AG04449 (cell line): ENCODE measurements at regions not wholly inside any gene's neighbourhood (a gene's known extent, or its start where the extent isn't known, plus 50 kb on each side); places are given as distances from the start of the nearest gene placed in this dataset.

Source experiments
- CTCF ChIA-PET: fragments of 350-600 bp; formaldehyde crosslinking; extraction: SDS; loops from one replicate; lab custom pipeline; 2021; ENCODE audit warnings: antibody characterized with exemption; lab: Yijun Ruan, JAX
- POLR2A ChIA-PET: fragments of 400-600, 350-600 bp; formaldehyde crosslinking; extraction: SDS; loops from one replicate; lab custom pipeline; 2020; ENCODE audit warnings: antibody characterized with exemption, inconsistent platforms; lab: Yijun Ruan, JAX
- DNase-seq: peaks from one replicate; pipeline ENCODE4 v3.0.0-alpha.2; 2010; ENCODE audit warnings: low read depth, low spot score
- H3K4me3 ChIP-seq: 2 replicates; pipeline ENCODE4 v1.5.1; 2011; ENCODE audit warnings: low read depth, mild to moderate bottlenecking, control low read depth, low read length
- CTCF ChIP-seq: IDR thresholded peaks from one replicate; pipeline ENCODE4 v1.5.1; 2011; ENCODE audit warnings: mild to moderate bottlenecking, moderate library complexity, low read length, control low read depth, inconsistent platforms; ENCODE audit not compliant: insufficient read depth; ENCODE audit errors: missing control alignments

DNA sequence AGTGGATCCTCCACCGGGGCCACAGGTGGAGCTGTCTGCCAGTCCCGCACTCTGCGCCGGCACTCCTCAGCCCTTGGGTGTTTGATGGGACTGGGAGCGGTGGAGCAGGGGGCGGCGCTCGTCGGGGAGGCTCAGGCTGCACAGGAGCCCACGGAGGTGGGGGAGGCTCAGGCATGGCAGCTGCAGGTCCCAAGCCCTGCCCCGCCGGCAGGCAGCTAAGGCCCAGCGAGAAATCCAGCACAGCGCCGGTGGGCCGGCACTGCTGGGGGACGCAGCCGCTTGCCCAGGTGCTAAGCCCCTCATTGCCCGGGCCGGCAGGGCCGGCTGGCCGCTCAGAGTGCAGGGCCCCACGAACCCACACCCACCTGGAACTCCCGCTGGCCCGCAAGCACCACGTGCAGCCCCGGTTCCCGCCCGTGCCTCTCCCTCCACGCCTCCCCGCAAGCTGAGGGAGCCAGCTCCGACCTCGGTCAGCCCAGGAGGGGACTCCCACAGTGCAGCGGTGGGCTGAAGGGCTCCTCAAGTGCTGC, 286.4 kb downstream of the RBM26 start:
- DNase-seq = no peak
- CTCF ChIA-PET = no interaction called here
- no peak overlapping the region for H3K4me3 ChIP-seq
- no peak for TF ChIP-seq CTCF
- POLR2A ChIA-PET = no interaction called here

- no peak for TF ChIP-seq CTCF
- no peak for DNase-seq
- CTCF ChIA-PET = no interaction called here
- no peak overlapping the region for H3K4me3 ChIP-seq
- POLR2A ChIA-PET = no interaction called here
These were observed 294.0 kb downstream of the RBM26 start for GRCh38 chr13:79112016-79112415.

- POLR2A ChIA-PET = no interaction called here
- TF ChIP-seq CTCF = no peak
- no peak overlapping the region for H3K4me3 ChIP-seq
- DNase-seq = no peak
- CTCF ChIA-PET = no interaction called here
These were observed 297.0 kb downstream of the RBM26 start for GRCh38 chr13:79108914-79109643.

DNA sequence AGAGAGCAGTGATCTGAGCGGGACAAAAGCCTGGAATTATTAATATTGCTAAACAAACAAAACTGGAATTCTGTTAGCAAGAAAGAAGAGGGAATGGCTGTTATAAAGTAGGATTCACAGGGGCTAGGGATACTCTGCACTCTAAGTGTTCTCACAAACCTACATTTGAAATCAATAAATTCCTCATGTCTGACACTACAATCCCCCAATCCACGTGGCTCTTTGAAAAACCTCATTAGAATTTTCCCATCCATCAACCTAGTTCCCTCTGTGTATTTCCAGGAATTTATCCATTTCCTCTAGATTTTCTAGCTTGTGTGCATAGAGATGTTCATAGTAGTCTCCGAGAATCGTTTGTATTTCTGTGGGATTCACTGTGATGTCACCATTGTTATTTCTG, 307.5 kb downstream of the RBM26 start:
- H3K4me3 ChIP-seq = no peak overlapping the region
- POLR2A ChIA-PET = no interaction called here
- TF ChIP-seq CTCF = no peak
- CTCF ChIA-PET = no interaction called here
- no peak for DNase-seq

GRCh38 chr13:79097201-79097600, 308.9 kb downstream of the RBM26 start:
- CTCF ChIA-PET = no interaction called here
- TF ChIP-seq CTCF = no peak
- POLR2A ChIA-PET = no interaction called here

GRCh38 chr13:79096099-79096498, 310.0 kb downstream of the RBM26 start:
- DNase-seq = no peak
- POLR2A ChIA-PET = no interaction called here

More at GRCh38 chr13:79097201-79097600, 308.9 kb downstream of the RBM26 start:
- no peak for DNase-seq
- H3K4me3 ChIP-seq = no peak overlapping the region

More at GRCh38 chr13:79096099-79096498, 310.0 kb downstream of the RBM26 start:
- no peak overlapping the region for H3K4me3 ChIP-seq
- no peak for TF ChIP-seq CTCF
- CTCF ChIA-PET = no interaction called here
